HAP-1 (cell line): ENCODE measurements at regions not wholly inside any gene's neighbourhood (a gene's known extent, or its start where the extent isn't known, plus 50 kb on each side); places are given as distances from the start of the nearest gene placed in this dataset.

Source experiments
- DNase-seq, 2 experiments: peaks; one replicate each; pipeline ENCODE4 v3.0.0-alpha.2; 2016 to 2020; ENCODE audit warnings: low spot score in 2 of 2
- H3K27me3 ChIP-seq: fragments of 250-450 bp; sonication (Bioruptor Pico); 2 replicates; pipeline ENCODE4 v1.5.1; 2020; ENCODE audit warnings: low read depth, mild to moderate bottlenecking, moderate library complexity
- H3K36me3 ChIP-seq: fragments of 250-450 bp; sonication (Bioruptor Pico); replicated peaks from 2 replicates; pipeline ENCODE4 v1.5.1; 2020; ENCODE audit warnings: mild to moderate bottlenecking
- H3K4me1 ChIP-seq: fragments of 250-450 bp; sonication (Bioruptor Pico); 2 replicates; pipeline ENCODE4 v1.5.1; 2020; ENCODE audit warnings: mild to moderate bottlenecking
- H3K4me3 ChIP-seq: fragments of 250-450 bp; sonication (Bioruptor Pico); 2 replicates; pipeline ENCODE4 v1.5.1; 2020; ENCODE audit warnings: mild to moderate bottlenecking, moderate library complexity
- H3K9me3 ChIP-seq: fragments of 250-450 bp; sonication (Bioruptor Pico); 2 replicates; pipeline ENCODE4 v1.5.1; 2020; ENCODE audit warnings: mild to moderate bottlenecking, moderate library complexity
- in situ Hi-C: fragments of 300-500 bp; cut with MboI; formaldehyde crosslinking; loops from 3 replicates; pipeline ENCODE4 v1.14.3; 2020; ENCODE audit warnings: low sequenced_read_pairs, inconsistent platforms, mixed read lengths

DNA sequence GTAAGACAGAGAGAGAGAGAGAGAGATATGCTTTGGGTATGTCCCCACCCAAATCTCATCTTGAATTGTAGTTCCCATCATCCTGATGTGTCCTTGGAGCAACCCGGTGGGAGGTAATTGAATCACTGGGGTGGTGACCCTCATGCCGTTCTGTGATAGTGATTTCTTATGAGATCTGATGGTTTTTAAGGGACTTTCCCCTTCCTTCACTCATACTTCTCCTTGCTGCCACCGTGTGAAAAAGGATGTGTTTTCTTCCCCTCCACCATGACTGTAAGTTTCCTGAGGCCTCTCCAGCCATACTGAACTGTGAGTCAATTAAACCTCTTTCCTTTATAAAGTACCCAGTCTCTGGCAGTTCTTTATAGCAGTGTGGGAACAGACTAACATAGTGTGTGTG, 60.3 kb downstream of the EOMES start:
- H3K4me1 ChIP-seq: peaks cover 6% of the 10 kb centered on the region
- H3K4me3 ChIP-seq: no peak overlapping the region
- H3K36me3 ChIP-seq: no peaks in the 10 kb centered on the region
- in situ Hi-C loops: no loop called here
- DNase-seq: no peak
- no peaks in the 10 kb centered on the region for H3K9me3 ChIP-seq
- no peaks in the 10 kb centered on the region for H3K27me3 ChIP-seq

DNA sequence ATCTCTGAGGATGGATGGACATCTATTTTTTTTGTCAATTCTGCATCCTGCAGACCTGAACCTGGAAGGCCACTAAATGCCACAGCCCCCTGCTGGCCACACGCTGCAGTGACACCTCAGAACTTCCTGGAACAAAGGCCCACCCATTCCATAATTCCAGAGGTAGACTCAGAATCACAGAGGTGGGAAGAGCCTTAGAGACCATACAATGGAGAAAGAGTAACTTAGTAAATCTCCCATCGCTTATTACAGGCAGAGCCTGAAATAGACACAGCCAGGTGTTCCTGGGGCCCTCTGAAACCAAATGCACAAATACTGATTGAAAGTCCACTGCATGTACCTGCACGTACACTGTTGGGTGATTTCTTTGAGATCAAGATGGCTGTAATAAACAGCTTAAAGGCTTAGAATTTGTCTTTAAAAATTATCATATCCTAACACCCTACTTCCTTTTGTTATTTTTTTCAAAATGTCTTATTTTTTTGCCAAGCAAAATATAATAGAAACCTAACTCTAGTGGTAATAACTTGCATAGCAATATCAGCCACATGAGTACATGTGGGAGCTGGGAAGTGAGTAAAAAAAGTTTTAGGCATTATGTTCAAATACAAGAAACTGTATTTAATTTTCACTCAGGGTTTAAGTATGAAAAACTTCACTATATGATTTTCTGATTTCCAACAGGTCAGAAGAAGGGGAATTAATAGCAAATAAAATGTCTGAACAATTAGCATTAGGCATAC, 62.7 kb downstream of the EOMES start:
- Histone ChIP-seq H3K36me3 (no peaks in the 10 kb centered on the region), H3K4me1 (no peaks in the 10 kb centered on the region), H3K27me3 (no peaks in the 10 kb centered on the region), H3K4me3 (no peak overlapping the region), H3K9me3 (no peaks in the 10 kb centered on the region)
- DNase-seq: peak; percentile 58 to 79
- in situ Hi-C loops: no loop called here

DNA sequence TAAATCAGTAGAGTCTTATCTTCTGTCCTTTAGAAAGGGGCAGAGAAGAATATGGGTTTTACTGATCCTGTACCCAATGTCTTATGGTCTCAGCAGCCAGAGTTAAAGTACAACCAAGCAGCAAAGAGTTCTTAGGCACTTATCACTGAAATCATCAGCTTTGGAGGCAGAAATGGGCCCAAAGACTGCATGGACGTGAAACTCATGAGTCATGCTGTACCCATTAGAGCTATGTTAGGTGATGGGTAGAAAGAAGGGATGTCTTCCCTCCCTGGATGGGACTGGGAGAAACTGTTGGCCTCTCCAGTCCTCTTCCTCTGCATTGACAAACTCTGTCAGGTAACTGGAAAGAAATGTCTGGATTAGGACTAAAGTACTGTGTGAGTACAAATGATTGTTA, 63.4 kb downstream of the EOMES start:
- Histone ChIP-seq H3K9me3 (no peaks in the 10 kb centered on the region), H3K4me1 (no peaks in the 10 kb centered on the region), H3K36me3 (no peaks in the 10 kb centered on the region), H3K4me3 (no peak overlapping the region), H3K27me3 (no peaks in the 10 kb centered on the region)
- DNase-seq: no peak
- in situ Hi-C loops: no loop called here

DNA sequence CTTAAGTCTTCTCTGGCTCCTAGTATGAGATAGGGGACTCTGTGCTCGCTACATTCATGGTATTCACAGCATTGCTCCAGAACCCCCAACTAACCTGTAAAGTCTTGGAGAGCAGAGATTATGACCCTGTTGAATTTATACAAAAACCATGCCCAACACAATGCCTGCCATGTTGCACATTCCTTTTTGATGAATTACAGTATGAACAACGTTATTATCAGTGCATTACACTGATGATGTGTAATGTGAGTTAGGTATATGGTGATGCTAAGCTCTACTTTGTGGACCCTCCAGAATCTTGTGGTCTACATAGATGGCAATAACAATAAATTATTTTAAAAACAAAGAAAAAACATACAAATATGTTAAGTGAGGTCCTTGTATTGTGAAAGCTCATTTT, 64.3 kb downstream of the EOMES start:
- in situ Hi-C loops: no loop called here
- H3K36me3 ChIP-seq: no peaks in the 10 kb centered on the region
- no peak overlapping the region for H3K4me3 ChIP-seq
- no peaks in the 10 kb centered on the region for H3K27me3 ChIP-seq
- no peaks in the 10 kb centered on the region for H3K9me3 ChIP-seq
- no peaks in the 10 kb centered on the region for H3K4me1 ChIP-seq
- no peak for DNase-seq

DNA sequence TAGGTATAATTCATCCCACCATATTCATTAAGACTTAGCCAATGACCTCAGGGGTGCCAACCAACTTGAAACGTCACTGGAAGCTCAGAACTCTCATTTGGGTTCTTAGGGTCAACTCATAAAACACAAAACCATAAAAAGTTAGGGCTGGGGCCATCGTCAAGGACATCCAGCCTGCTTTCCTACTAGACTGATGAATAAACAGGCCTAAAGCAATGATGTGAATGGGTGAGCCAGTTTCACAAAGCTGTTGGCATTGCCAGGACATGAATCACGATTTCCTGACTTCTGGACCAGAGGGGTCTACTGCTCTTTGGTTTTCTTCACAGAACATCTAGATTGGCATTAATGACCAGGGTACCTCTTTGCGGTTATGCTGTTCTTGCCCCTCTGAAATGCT, 64.7 kb downstream of the EOMES start:
- Histone ChIP-seq H3K4me3 (no peak overlapping the region), H3K9me3 (no peaks in the 10 kb centered on the region), H3K27me3 (no peaks in the 10 kb centered on the region), H3K36me3 (no peaks in the 10 kb centered on the region), H3K4me1 (peaks cover 2% of the 10 kb centered on the region)
- in situ Hi-C loops: no loop called here
- DNase-seq: no peak

DNA sequence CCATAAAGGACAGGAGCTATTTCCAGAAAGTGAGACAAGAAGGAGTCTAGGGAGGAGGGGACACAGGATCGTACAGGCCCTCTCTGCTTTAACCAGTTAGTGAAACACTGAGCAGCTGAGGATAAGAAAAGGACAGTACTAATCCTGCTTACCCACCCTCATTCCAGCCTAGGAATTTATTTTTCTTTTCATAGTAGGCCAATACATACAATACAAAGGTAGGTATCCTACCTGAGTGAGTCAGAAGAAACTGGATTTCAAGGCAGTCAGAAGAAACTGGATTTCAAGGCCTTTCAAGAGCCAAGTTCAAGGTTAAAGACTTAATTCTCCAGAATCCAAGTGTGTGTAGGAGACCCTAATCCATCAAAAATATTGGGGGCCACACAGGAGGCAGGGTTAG, 65.3 kb downstream of the EOMES start:
- no peaks in the 10 kb centered on the region for H3K36me3 ChIP-seq
- in situ Hi-C loops: no loop called here
- no peak overlapping the region for H3K4me3 ChIP-seq
- no peaks in the 10 kb centered on the region for H3K9me3 ChIP-seq
- no peak for DNase-seq
- H3K4me1 ChIP-seq: peaks cover 8% of the 10 kb centered on the region
- H3K27me3 ChIP-seq: no peaks in the 10 kb centered on the region

DNA sequence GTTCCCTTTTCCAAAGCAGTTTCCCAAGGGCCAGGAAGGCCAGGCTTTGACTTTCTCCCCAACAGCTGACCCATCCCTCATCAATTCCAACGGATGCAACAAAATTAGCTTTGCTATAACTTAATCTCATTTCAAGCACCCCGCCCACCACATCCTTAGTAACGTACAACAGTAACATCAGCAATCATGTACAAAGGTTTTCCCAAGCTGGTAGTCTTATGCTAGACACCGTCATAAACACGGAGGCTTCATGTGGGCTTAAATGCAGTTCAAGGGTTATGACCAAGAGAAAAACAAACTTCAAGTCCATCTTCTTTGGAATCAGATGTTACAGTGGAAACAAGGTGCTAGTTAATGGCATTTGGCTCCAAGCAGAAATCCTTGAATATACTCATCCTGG, 66.6 kb downstream of the EOMES start:
- Histone ChIP-seq H3K9me3 (no peaks in the 10 kb centered on the region), H3K27me3 (no peaks in the 10 kb centered on the region), H3K4me1 (peaks cover 10% of the 10 kb centered on the region), H3K4me3 (no peak overlapping the region), H3K36me3 (no peaks in the 10 kb centered on the region)
- in situ Hi-C loops: no loop called here
- DNase-seq: no peak

DNA sequence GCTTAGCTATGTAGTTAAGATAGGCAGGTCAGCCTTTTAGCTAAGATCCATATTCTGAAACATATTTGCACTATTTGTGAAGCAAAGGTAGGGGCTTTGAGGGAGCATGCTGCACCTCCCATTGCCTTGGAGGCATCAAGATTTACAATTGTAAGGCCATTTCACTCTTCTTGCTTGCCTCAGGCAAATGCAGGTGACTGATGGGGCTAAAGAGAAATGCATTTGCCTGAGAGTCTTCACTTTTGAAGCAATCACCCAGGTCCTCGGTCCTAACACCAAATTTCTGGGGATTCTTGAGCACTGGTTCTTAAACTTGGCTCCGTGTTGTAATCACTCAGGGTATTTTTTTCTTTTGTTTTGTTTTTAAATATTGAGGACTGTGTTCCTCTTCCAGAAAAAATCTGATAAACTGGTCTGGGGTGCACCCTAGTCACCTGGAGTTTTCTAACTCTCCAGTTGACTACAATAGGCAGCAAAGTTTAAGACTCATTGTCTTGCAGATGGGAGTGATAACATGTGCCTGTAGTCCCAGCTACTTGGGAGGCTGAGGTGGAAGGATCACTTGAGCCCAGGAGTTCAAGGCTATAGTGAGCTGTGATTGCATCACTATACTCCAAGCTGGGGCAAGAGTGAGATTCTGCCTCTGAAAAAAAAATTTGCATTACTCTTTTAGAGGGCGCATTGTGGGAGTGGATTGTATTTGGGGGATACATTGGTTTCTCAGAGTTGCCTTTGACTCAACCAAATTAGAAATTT, 68.1 kb downstream of the EOMES start:
- H3K4me3 ChIP-seq: no peak overlapping the region
- H3K9me3 ChIP-seq: no peaks in the 10 kb centered on the region
- in situ Hi-C loops: no loop called here
- no peaks in the 10 kb centered on the region for H3K36me3 ChIP-seq
- DNase-seq: no peak
- H3K27me3 ChIP-seq: no peaks in the 10 kb centered on the region
- H3K4me1 ChIP-seq: peaks cover 10% of the 10 kb centered on the region

DNA sequence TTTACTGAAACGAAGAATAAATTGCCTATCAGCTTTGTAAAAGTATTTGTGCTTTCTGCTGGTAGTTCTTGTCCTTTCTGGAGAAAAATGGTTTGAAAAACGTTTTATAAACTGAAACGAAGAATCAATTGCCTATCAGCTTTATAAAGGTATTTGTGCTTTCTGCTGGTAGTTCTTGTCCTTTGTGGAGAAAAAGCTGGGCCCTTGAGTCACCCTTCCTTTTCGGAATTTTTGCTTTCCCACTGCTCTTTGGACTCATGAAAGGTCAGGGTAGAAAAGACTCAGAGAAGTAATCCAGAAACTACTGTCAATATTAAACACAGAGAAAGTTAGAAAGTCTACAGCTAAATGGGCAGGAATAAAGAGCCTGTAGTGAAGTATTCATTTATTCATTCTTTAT, 72.8 kb downstream of the EOMES start:
- in situ Hi-C loops: no loop called here
- Histone ChIP-seq H3K9me3 (no peaks in the 10 kb centered on the region), H3K36me3 (no peaks in the 10 kb centered on the region), H3K4me3 (no peak overlapping the region), H3K27me3 (no peaks in the 10 kb centered on the region), H3K4me1 (peaks cover 10% of the 10 kb centered on the region)
- no peak for DNase-seq

DNA sequence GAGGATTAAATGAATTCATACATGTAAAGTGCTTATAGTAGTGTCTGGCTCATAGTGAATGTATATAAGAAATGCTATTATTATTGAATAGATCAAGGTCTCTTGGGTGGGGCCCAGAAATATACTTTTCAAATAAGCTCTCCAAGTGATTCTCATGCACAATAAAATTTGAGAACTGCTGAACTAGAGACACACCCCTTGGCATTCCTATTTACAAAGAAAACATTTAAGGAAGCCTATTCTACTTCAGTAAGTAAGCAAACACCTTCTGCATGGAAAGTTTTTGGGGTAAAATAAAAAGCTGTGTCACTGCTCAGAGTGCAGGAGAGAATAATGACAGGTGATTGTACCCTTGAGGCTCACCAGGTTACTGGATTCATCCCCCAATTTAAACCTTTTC, 75.2 kb downstream of the EOMES start:
- H3K36me3 ChIP-seq: no peaks in the 10 kb centered on the region
- no peak for DNase-seq
- H3K9me3 ChIP-seq: no peaks in the 10 kb centered on the region
- no peak overlapping the region for H3K4me3 ChIP-seq
- H3K27me3 ChIP-seq: no peaks in the 10 kb centered on the region
- H3K4me1 ChIP-seq: peaks cover 3% of the 10 kb centered on the region; the same call in 1 of the 2 replicates
- in situ Hi-C loops: no loop called here

DNA sequence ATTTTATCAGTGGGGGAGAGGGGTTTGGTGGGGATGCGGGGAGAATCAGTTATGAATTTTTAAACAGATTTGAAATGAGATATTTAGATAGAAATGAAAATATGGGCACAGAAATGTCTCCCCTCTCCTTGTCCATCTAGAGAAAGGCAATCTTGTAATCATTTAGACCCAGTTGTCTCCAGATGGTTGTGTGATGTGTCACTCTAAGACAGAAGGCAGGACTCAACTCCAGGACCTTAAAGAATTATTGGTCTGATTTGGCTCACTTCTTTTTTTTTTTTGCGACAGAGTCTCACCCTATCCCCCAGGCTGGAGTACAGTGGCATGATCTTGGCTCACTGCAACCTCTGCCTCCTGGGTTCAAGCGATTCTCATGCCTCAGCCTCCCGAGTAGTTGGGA, 77.2 kb downstream of the EOMES start:
- in situ Hi-C loops: no loop called here
- H3K9me3 ChIP-seq: no peaks in the 10 kb centered on the region
- H3K27me3 ChIP-seq: no peaks in the 10 kb centered on the region
- H3K4me3 ChIP-seq: no peak overlapping the region
- no peaks in the 10 kb centered on the region for H3K36me3 ChIP-seq
- H3K4me1 ChIP-seq: no peaks in the 10 kb centered on the region
- DNase-seq: no peak

DNA sequence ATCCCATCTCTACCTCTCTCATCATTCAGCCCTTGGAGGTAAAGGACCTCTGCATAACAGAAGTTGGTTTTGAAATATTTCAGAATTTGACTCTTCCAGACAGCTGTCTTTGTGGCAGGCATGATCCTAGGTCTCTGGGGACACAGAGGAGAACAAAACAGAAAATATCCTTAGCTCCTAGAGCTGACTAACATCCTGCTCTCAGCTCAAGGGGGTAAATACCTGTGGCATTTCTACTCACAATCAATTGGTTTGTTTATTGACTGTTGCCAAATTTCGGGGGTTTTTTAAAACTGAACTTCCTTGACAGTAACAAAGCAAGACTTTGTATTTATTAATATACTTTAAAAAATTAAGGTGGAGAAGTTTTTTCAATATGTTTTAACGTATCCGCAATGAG, 78.8 kb downstream of the EOMES start:
- H3K4me1 ChIP-seq: no peaks in the 10 kb centered on the region
- H3K27me3 ChIP-seq: no peaks in the 10 kb centered on the region
- H3K9me3 ChIP-seq: no peaks in the 10 kb centered on the region
- no peak overlapping the region for H3K4me3 ChIP-seq
- no peak for DNase-seq
- H3K36me3 ChIP-seq: no peaks in the 10 kb centered on the region
- in situ Hi-C loops: no loop called here

DNA sequence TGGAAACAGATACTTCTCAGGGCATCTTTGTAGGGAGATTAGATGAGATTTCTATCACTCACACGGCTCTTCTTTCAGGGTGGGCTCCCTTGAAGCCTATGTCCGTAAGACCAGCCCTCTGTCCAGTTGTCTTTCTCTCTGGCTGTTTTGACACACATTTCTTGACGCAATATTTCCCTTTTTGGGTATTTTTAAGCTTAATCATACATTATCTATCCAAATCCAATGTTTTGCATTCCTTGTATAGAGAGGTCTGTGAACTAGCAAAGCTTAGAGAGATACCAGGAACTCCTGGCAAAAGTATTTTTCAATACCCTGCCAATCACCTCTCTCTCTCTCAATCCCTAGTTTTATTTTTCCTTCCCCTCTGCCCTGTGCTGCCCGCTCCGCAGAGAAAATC, 79.3 kb downstream of the EOMES start:
- DNase-seq: no peak
- Histone ChIP-seq H3K4me3 (no peak overlapping the region), H3K27me3 (no peaks in the 10 kb centered on the region), H3K4me1 (no peaks in the 10 kb centered on the region), H3K36me3 (no peaks in the 10 kb centered on the region), H3K9me3 (no peaks in the 10 kb centered on the region)
- in situ Hi-C loops: no loop called here

DNA sequence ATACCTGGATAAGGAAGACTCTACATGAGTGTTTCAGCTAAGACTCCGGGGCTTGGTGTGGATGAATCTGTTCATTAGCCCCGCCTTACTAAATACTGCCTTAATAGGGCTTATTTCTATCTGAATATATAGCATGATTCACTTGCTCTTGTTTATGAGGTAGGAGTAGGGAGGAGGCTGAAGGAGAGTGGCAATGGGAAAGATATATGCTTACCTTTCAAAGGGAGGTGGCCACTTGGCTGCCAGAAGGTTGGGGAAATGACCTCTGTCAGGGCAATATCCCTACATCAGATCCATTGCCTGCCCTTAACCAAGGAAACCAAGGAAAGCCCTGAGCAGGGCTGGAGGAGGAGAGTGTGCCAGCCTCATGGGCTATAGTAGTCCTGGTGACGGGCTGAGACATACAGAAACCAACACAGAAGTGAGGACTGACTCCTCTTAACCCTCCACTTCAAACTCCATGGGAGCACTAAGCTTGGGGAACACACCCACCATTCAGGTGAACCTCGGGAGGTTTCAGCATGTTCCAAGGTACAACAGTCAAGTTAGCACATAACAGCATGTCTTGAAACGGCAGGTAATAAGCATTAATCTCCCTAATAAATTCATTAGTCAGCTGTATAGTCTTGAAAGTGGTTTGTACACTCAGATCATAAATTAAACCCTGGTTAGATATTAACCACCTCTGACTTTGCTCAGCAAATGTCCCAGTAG, 80.1 kb downstream of the EOMES start:
- in situ Hi-C loops: no loop called here

More for the DNA sequence above, 80.1 kb downstream of the EOMES start:
- DNase-seq: no peak
- Histone ChIP-seq H3K36me3 (no peaks in the 10 kb centered on the region), H3K9me3 (no peaks in the 10 kb centered on the region), H3K4me1 (no peaks in the 10 kb centered on the region; the same call in 1 of the 2 replicates), H3K4me3 (no peak overlapping the region), H3K27me3 (no peaks in the 10 kb centered on the region)
